22Rv1 (cell line): ENCODE measurements at regions not wholly inside any gene's neighbourhood (a gene's known extent, or its start where the extent isn't known, plus 50 kb on each side); places are given as distances from the start of the nearest gene placed in this dataset.

Source experiments
- H3K27ac ChIP-seq: fragments of 450-650 bp; 2 replicates; pipeline ENCODE4 v1.5.1; 2017
- ZFX ChIP-seq: fragments of 450-650 bp; IDR thresholded peaks from 2 replicates; pipeline ENCODE4 v1.6.1; 2017; ENCODE audit warnings: antibody characterized with exemption, borderline replicate concordance
- TF ChIP-seq, protein P1 (sequence below): fragments of 450-650 bp; IDR thresholded peaks from 2 replicates; pipeline ENCODE4 v1.5.1; 2017; ENCODE audit warnings: mild to moderate bottlenecking

DNA sequence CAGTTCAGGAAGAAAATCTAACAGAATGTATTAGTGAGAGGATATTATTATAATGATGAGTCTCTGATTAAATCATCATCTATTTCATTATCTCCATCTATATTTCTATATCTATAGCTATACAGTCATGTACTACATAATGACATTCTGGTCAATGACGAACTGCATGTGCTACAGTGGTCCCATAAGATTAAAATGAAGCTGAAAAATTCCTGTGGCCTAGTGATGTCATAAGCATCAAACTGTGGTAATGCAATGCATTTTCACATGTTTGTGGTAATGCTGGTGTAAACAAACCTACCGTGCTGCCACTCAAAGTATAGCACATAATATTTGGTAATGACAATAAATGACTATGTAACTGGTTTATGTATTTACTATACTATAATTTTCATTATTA, 1127.9 kb upstream of the CHAC2 start:
- H3K27ac ChIP-seq, result no peak overlapping the region
- TF ChIP-seq, protein P1, sequence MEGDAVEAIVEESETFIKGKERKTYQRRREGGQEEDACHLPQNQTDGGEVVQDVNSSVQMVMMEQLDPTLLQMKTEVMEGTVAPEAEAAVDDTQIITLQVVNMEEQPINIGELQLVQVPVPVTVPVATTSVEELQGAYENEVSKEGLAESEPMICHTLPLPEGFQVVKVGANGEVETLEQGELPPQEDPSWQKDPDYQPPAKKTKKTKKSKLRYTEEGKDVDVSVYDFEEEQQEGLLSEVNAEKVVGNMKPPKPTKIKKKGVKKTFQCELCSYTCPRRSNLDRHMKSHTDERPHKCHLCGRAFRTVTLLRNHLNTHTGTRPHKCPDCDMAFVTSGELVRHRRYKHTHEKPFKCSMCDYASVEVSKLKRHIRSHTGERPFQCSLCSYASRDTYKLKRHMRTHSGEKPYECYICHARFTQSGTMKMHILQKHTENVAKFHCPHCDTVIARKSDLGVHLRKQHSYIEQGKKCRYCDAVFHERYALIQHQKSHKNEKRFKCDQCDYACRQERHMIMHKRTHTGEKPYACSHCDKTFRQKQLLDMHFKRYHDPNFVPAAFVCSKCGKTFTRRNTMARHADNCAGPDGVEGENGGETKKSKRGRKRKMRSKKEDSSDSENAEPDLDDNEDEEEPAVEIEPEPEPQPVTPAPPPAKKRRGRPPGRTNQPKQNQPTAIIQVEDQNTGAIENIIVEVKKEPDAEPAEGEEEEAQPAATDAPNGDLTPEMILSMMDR, result no peak
- TF ChIP-seq ZFX, result no peak

DNA sequence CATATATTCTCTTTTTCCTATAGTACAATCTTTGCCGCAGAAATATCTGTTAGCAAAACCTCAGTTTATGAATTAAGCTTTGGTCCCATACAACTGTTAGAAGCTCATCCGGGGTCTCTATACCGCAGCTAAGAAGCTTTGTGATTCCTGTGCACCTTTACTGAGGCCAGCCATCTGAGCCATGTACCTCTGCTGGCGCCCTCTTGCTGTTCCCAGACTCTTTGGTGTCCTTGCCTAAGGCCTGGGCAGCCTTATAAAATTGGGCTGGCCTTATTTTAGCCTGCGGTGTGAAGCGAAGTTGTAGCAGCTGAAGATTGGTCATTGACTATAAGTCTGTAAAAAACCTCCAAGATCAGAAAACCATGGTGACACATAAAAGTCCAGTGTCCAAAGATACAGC, 1135.1 kb upstream of the CHAC2 start:
- TF ChIP-seq, protein P1, result no peak
- no peak for TF ChIP-seq ZFX
- H3K27ac ChIP-seq, result no peak overlapping the region

DNA sequence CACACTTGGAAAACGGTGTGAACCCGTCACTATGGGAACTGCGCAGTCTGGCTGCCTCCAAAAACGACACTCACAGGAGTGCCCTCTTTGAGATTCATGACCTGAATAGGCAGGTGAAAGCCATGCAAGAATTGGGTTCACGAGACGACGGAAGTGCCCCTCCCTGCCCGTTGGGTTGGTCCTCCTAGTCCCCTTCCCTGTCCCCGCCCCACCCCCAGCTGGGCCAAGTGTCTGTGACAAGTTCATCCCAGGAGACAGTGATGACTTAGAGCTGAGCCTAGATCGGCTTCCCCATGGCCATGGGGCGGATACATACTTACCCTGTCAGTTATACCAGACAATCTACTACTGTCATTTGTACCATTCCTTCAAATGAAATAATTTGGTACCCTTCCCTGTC, 1137.7 kb upstream of the CHAC2 start:
- no peak overlapping the region for H3K27ac ChIP-seq
- TF ChIP-seq, protein P1, result no peak
- TF ChIP-seq ZFX, result no peak

DNA sequence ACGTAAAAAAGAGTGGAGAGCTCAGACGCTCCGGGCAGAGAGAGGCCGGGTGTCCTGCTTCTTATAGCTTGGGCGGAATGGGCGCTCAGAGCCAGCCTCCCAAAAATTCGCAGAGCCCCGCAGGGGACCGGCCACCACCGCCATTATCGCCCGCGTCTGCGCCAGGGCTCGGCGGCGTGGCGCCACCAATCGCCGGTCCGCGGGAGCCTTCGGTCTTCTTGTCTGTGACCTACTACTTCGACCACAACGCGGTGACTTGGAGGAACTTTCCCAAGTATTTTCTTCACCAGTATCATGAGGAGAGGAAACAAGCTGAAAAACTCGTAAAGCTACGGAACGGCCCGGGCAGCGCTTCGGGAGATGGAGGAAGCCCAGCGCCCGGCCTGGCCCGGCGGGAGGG, 1138.1 kb upstream of the CHAC2 start:
- TF ChIP-seq ZFX, result no peak
- TF ChIP-seq, protein P1, result no peak
- H3K27ac ChIP-seq, result no peak overlapping the region

DNA sequence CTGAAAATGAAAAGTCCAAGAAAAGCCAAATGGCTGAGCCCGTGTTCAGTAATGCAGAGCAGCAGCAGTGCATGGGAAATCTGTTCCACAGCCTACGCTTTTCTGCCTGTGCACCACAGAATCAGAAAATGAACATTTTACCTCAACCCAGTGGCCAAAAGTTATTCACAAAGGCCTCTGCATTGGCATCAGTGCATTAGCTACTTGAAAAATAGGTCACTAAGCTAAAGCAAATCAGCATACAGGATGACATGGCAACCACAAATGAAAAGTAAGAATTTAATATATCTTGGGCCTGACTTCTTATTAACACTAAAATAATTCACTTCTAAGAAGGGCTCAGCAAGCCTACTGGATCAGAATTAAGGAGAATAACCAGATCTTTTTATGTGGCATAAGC, 1145.3 kb upstream of the CHAC2 start:
- no peak overlapping the region for H3K27ac ChIP-seq
- TF ChIP-seq ZFX, result no peak
- TF ChIP-seq, protein P1, result no peak

DNA sequence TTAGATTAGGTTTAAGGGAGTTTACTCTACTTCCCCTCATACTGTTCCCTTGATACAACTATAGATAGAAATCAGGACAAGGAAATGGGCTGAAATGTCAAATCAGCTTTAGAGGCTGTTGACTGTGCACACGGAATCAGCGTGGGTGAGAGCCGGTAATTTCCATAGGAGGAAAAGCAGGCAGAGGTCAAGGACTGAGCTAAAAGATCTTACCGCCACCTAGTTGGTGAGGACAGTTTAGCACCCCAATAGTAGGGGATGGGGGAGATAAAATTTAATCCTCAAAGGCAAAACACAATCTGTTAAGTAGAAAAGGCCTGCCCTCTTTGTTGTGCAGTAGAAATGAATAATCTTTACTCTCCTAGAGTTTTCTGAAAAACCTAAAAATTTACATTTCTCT, 1154.5 kb upstream of the CHAC2 start:
- no peak overlapping the region for H3K27ac ChIP-seq
- no peak for TF ChIP-seq ZFX
- TF ChIP-seq, protein P1, result no peak

DNA sequence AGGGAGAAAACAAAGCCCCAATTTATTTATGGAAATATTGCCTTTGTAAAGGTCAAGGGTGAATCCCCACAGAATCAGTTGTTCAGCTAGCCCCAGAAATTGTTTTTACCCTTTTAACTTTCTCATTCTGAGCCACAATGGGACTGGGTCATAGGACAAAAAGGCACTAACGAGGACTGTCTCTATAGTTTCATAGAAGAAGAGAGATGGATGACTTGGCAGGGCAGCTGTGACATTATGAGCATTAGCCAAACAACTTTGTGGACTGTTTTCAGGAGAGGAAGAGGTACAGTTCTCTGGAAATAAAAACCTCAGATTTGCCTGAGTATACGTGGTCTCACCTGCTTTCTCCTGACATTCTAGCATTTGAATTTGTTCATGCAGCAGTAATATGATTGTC, 1155.8 kb upstream of the CHAC2 start:
- no peak overlapping the region for H3K27ac ChIP-seq
- TF ChIP-seq, protein P1, result no peak
- TF ChIP-seq ZFX, result no peak
